HepG2 (cell line): ENCODE measurements at regions not wholly inside any gene's neighbourhood (a gene's known extent, or its start where the extent isn't known, plus 50 kb on each side); places are given as distances from the start of the nearest gene placed in this dataset.

ENCODE experiments used
- ATAC-seq: fragments of 200-7000 bp; cut with Tn5 transposase; 3 replicates; pipeline ENCODE4 v1.9.1; 2020; ENCODE audit warnings: mild to moderate bottlenecking, moderate library complexity
- BruUV-seq: library from RNA; stranded (reverse); fragments of 400-500 nt; replicated peaks from 2 replicates; lab custom pipeline; 2021; lab: Mats Ljungman, UMichigan
- CTCF ChIA-PET: fragments of 300-600 bp; formaldehyde crosslinking; extraction: SDS; loops from one replicate; lab custom pipeline; 2021; ENCODE audit warnings: low total read pairs, inconsistent platforms, low intra/inter-chr PET ratio; lab: Yijun Ruan, JAX
- POLR2A ChIA-PET: fragments of 350-600 bp; sonication (Branson Sonifier 250); formaldehyde crosslinking; loops from one replicate; lab custom pipeline; 2020; ENCODE audit warnings: antibody characterized with exemption, inconsistent platforms; lab: Yijun Ruan, JAX
- DNase-seq: peaks from one replicate; pipeline ENCODE4 v3.0.0-alpha.2; 2015; ENCODE audit warnings: low spot score
- FAIRE-seq: peaks from 3 replicates; lab custom pipeline; 2011; peaks lifted over from hg19 to GRCh38; lab: Jason Lieb, UNC
- H2AFZ ChIP-seq: one replicate; pipeline ENCODE4 v1.6.1; 2011; ENCODE audit warnings: low read length, inconsistent platforms
- H3K27ac ChIP-seq: fragments of 300-600 bp; 3 replicates; pipeline ENCODE4 v1.8.0; 2011; ENCODE audit warnings: mixed run types, mild to moderate bottlenecking, mixed read lengths, low read length, inconsistent platforms; ENCODE audit not compliant: insufficient read depth; ENCODE audit errors: extremely low read length
- H3K27me3 ChIP-seq, 2 experiments: fragments of 200-600 bp in 1 of 2; 2 replicates in 1 of 2; 3 replicates in 1 of 2; pipeline versions ENCODE4 v1.6.0 to v1.8.0; 2011; ENCODE audit warnings: low read length in 2 of 2, mild to moderate bottlenecking in 2 of 2, moderate library complexity in 2 of 2, inconsistent platforms in 1 of 2; ENCODE audit not compliant: insufficient read depth in 2 of 2, control insufficient read depth in 1 of 2
- H3K36me3 ChIP-seq, 2 experiments: fragments of 200-600 bp in 1 of 2; replicated peaks in 1 of 2; 2 replicates in 1 of 2; 3 replicates in 1 of 2; pipeline versions ENCODE4 v1.5.1 to v1.8.0; 2011; ENCODE audit warnings: low read length in 2 of 2, inconsistent platforms in 1 of 2; ENCODE audit not compliant: insufficient read depth in 2 of 2, control insufficient read depth in 1 of 2
- H3K4me1 ChIP-seq: 2 replicates; pipeline ENCODE4 v1.5.1; 2012; ENCODE audit warnings: low read length, inconsistent platforms; ENCODE audit not compliant: insufficient read depth
- H3K4me2 ChIP-seq: 2 replicates; pipeline ENCODE4 v1.6.0; 2011; ENCODE audit warnings: low read depth, low read length, inconsistent platforms
- H3K4me3 ChIP-seq, 3 experiments: fragments of 200-600 bp in 1 of 3; sonication (generic), shearing (Covaris generic) in 1 of 3; replicated peaks in 1 of 3; 2 replicates each; pipeline ENCODE4 v1.5.1; 2011 to 2016; ENCODE audit warnings: low read length in 3 of 3, inconsistent platforms in 2 of 3, low read depth in 2 of 3, mild to moderate bottlenecking in 2 of 3, control low read depth in 1 of 3, mixed read lengths in 1 of 3; ENCODE audit not compliant: insufficient read depth in 1 of 3
- H3K79me2 ChIP-seq: one replicate; pipeline ENCODE4 v1.6.1; 2011; ENCODE audit warnings: low read length, inconsistent platforms; ENCODE audit not compliant: insufficient read depth
- H3K9ac ChIP-seq: 2 replicates; pipeline ENCODE4 v1.6.0; 2011; ENCODE audit warnings: mild to moderate bottlenecking, low read depth, low read length, inconsistent platforms; ENCODE audit not compliant: insufficient read depth
- H3K9me3 ChIP-seq: 2 replicates; pipeline ENCODE4 v1.5.1; 2012; ENCODE audit warnings: mild to moderate bottlenecking, low read length
- H4K20me1 ChIP-seq: 2 replicates; pipeline ENCODE4 v1.6.0; 2011; ENCODE audit warnings: inconsistent platforms, mild to moderate bottlenecking, low read length, moderate library complexity; ENCODE audit not compliant: insufficient read depth
- AGO2 ChIP-seq: fragments of 200-400 bp; formaldehyde crosslinking; optimal IDR thresholded peaks from 2 replicates; pipeline ENCODE3; 2017; ENCODE audit warnings: mild to moderate bottlenecking, low read depth, low read length, moderate library complexity
- CENPT ChIP-seq: sonication (generic); formaldehyde crosslinking; IDR thresholded peaks from 2 replicates; pipeline ENCODE4 v1.8.0; 2022; ENCODE audit warnings: low read depth, mild to moderate bottlenecking, moderate library complexity, missing genetic modification reagents
- NFYB ChIP-seq: sonication (generic); formaldehyde crosslinking; IDR thresholded peaks from 2 replicates; pipeline ENCODE4 v1.4.0; 2020; ENCODE audit warnings: missing genetic modification reagents
- PHF21A ChIP-seq: sonication (generic); formaldehyde crosslinking; IDR thresholded peaks from 2 replicates; pipeline ENCODE4 v1.5.0; 2020; ENCODE audit warnings: mild to moderate bottlenecking, missing genetic modification reagents
- RXRB ChIP-seq: IDR thresholded peaks from 2 replicates; pipeline ENCODE4 v1.6.1; 2016; ENCODE audit warnings: borderline replicate concordance, missing genetic modification reagents, missing compliant biosample characterization
- SPEN ChIP-seq: sonication (generic); formaldehyde crosslinking; IDR thresholded peaks from 2 replicates; pipeline ENCODE4 v1.5.1; 2020; ENCODE audit warnings: low read depth, mild to moderate bottlenecking, missing genetic modification reagents
- TAF1 ChIP-seq: sonication (generic); formaldehyde crosslinking; IDR thresholded peaks from 2 replicates; pipeline ENCODE4 v1.4.0; 2020; ENCODE audit warnings: missing genetic modification reagents
- ZBTB25 ChIP-seq: IDR thresholded peaks from 2 replicates; pipeline ENCODE4 v1.6.1; 2018; ENCODE audit warnings: missing genetic modification reagents
- ZFP1 ChIP-seq: IDR thresholded peaks from 2 replicates; pipeline ENCODE4 v1.6.1; 2016
- ZMYM4 ChIP-seq: sonication (generic); formaldehyde crosslinking; IDR thresholded peaks from 2 replicates; pipeline ENCODE4 v1.8.1; 2023; ENCODE audit warnings: mild to moderate bottlenecking, missing genetic modification reagents
- ZNF20 ChIP-seq: sonication (generic); formaldehyde crosslinking; IDR thresholded peaks from 2 replicates; pipeline ENCODE4 v1.4.0; 2020; ENCODE audit warnings: mild to moderate bottlenecking, moderate library complexity, missing genetic modification reagents
- ZNF644 ChIP-seq: IDR thresholded peaks from 2 replicates; pipeline ENCODE4 v1.6.1; 2016; ENCODE audit warnings: low read depth
- ZNF704 ChIP-seq: sonication (generic); formaldehyde crosslinking; IDR thresholded peaks from 2 replicates; pipeline ENCODE4 v1.8.1; 2023; ENCODE audit warnings: mild to moderate bottlenecking, inconsistent platforms, moderate library complexity, missing genetic modification reagents, borderline replicate concordance
- ZNF790 ChIP-seq: sonication (generic); formaldehyde crosslinking; IDR thresholded peaks from 2 replicates; pipeline ENCODE4 v1.8.0; 2022; ENCODE audit warnings: missing genetic modification reagents, mild to moderate bottlenecking, borderline replicate concordance
- ZZZ3 ChIP-seq: sonication (generic); formaldehyde crosslinking; IDR thresholded peaks from 2 replicates; pipeline ENCODE4 v1.4.0; 2020; ENCODE audit warnings: missing genetic modification reagents, mild to moderate bottlenecking, borderline replicate concordance
- WGBS: methylation state at CpG from one replicate; pipeline ENCODE4 v1.1.6; 2017; ENCODE audit warnings: low lambda C conversion rate; 5-methylcytosine and 5-hydroxymethylcytosine counted together
- in situ Hi-C: cut with HindIII; loops from 2 replicates; pipeline ENCODE4 v1.10.0; 2017; ENCODE audit warnings: low pct_unique_long_range_greater_than_20kb; ENCODE audit not compliant: extremely low pct_ligation_motif_present
- intact Hi-C: fragments of 100-400 bp; cut with micrococcal nuclease; formaldehyde crosslinking; loops from one replicate; pipeline ENCODE4 v1.10.0; 2022; ENCODE audit not compliant: unreplicated experiment
- TF ChIP-seq, protein P1 (sequence below): sonication (generic); formaldehyde crosslinking; IDR thresholded peaks from 2 replicates; pipeline ENCODE4 v1.4.0; 2020; ENCODE audit warnings: mild to moderate bottlenecking, missing genetic modification reagents

- TF ChIP-seq ZNF704 = no peak
- no peak for TF ChIP-seq PHF21A (CRISPR knock-in tag)
- TF ChIP-seq SPEN (CRISPR knock-in tag) = no peak
These were observed 206.1 kb upstream of the CELF2 start (continued) for GRCh38 chr10:10811562-10811961.

GRCh38 chr10:10813656-10814055, 204.0 kb upstream of the CELF2 start:
- ATAC-seq = no peak
- no peak for FAIRE-seq
- in situ Hi-C loops = no loop called here
- no peak for TF ChIP-seq RXRB
- TF ChIP-seq ZZZ3 = no peak
- no peak for TF ChIP-seq CENPT (CRISPR knock-in tag)
- TF ChIP-seq ZBTB25 = no peak
- TF ChIP-seq ZNF644 = no peak
- no peak for TF ChIP-seq ZMYM4 (CRISPR knock-in tag)
- TF ChIP-seq ZFP1 = no peak
- TF ChIP-seq TAF1 (CRISPR knock-in tag) = no peak
- TF ChIP-seq, protein P1, sequence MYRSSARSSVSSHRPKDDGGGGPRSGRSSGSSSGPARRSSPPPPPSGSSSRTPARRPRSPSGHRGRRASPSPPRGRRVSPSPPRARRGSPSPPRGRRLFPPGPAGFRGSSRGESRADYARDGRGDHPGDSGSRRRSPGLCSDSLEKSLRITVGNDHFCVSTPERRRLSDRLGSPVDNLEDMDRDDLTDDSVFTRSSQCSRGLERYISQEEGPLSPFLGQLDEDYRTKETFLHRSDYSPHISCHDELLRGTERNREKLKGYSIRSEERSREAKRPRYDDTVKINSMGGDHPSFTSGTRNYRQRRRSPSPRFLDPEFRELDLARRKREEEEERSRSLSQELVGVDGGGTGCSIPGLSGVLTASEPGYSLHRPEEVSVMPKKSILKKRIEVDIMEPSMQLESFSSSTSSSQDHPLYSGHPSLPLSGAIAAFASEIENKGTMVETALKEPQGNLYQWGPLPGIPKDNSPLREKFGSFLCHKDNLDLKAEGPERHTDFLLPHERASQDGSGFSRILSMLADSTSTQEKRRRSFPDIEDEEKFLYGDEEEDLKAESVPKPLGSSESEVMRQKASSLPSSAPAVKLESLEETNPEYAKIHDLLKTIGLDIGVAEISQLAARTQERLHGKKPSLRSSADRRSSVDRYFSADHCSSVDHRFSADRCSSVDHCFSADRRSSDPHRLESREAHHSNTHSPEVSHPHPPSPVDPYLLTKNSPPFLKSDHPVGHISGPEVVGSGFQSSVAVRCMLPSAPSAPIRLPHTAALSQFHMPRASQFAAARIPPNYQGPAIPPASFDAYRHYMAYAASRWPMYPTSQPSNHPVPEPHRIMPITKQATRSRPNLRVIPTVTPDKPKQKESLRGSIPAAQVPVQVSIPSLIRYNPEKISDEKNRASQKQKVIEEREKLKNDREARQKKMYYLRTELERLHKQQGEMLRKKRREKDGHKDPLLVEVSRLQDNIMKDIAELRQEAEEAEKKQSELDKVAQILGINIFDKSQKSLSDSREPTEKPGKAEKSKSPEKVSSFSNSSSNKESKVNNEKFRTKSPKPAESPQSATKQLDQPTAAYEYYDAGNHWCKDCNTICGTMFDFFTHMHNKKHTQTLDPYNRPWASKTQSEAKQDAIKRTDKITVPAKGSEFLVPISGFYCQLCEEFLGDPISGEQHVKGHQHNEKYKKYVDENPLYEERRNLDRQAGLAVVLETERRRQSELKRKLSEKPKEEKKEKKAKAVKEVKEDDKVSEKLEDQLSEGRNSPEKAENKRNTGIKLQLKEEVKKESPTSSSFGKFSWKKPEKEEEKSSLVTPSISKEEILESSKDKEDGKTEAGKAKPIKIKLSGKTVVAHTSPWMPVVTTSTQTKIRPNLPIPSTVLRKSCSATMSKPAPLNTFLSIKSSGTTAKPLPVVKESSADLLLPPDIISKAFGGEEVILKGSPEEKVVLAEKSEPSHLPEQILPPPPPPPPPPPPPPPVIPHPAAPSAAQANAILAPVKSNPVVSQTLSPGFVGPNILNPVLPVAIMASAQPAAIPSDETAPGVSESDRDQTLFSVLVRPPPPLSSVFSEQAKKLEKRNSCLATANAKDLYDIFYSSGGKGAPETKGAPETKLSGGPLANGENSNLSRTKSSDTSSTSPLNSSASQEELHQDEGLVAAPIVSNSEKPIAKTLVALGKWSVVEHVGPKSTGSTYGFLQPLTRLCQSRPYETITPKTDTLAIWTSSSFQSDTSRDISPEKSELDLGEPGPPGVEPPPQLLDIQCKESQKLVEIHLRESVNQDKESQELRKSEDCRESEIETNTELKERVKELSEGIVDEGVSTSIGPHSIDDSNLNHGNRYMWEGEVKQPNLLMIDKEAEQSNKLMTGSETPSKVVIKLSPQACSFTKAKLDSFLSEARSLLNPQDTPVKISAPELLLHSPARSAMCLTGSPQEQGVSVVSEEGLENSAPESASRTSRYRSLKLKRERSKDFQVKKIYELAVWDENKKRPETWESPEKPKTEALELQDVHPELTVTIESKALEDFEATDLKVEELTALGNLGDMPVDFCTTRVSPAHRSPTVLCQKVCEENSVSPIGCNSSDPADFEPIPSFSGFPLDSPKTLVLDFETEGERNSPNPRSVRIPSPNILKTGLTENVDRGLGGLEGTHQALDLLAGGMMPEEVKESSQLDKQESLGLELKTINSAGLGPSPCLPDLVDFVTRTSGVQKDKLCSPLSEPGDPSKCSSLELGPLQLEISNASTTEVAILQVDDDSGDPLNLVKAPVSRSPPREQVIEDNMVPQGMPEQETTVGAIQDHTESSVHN = no peak
- no peak for TF ChIP-seq NFYB (CRISPR knock-in tag)
- no peak for TF ChIP-seq AGO2
- no peak for TF ChIP-seq ZNF790 (CRISPR knock-in tag)
- no peak for TF ChIP-seq ZNF20

More at GRCh38 chr10:10813656-10814055, 204.0 kb upstream of the CELF2 start:
- no peak overlapping the region for H3K4me3 ChIP-seq
- POLR2A ChIA-PET = no interaction called here
- CTCF ChIA-PET = no interaction called here
- no peaks in the 10 kb centered on the region for H4K20me1 ChIP-seq
- no peak overlapping the region for H2AFZ ChIP-seq
- H3K27ac ChIP-seq = no peak overlapping the region
- no peaks in the 10 kb centered on the region for H3K4me1 ChIP-seq
- no peaks in the 10 kb centered on the region for H3K79me2 ChIP-seq
- intact Hi-C loops = no loop called here
- H3K9me3 ChIP-seq = peaks cover 30% of the 10 kb centered on the region
- 0% methylated on average over 2 of the region's 2 CpGs for WGBS
- DNase-seq = no peak
- H3K36me3 ChIP-seq = no peaks in the 10 kb centered on the region
- no peak overlapping the region for H3K4me2 ChIP-seq
- no peak overlapping the region for H3K9ac ChIP-seq
- H3K27me3 ChIP-seq = no peaks in the 10 kb centered on the region
- no TSS peak for BruUV-seq
